ENCODE measurements at regions not wholly inside any gene's neighbourhood (a gene's known extent, or its start where the extent isn't known, plus 50 kb on each side); places are given as distances from the start of the nearest gene placed in this dataset.

DNA sequence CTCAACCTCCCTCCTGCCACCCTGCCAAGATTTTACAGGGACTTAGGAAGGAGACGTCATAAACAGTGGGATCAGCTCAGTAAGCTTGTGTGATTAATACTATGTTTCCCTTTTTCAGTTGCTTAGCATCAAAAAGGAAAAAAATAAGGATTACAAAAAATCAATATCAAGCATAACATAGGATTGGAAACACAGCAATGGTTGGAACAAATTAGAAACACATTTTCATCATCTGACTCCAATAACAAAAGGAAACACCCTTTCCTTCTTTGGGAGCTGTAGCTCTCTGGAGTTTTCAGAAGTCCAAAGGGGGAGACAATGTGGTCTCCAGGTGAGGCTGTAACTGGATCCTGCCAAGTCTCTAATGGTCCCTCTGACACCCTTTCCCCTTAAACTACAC is 233.4 kb downstream of the B3GLCT start:
- TF ChIP-seq, protein P1, sequence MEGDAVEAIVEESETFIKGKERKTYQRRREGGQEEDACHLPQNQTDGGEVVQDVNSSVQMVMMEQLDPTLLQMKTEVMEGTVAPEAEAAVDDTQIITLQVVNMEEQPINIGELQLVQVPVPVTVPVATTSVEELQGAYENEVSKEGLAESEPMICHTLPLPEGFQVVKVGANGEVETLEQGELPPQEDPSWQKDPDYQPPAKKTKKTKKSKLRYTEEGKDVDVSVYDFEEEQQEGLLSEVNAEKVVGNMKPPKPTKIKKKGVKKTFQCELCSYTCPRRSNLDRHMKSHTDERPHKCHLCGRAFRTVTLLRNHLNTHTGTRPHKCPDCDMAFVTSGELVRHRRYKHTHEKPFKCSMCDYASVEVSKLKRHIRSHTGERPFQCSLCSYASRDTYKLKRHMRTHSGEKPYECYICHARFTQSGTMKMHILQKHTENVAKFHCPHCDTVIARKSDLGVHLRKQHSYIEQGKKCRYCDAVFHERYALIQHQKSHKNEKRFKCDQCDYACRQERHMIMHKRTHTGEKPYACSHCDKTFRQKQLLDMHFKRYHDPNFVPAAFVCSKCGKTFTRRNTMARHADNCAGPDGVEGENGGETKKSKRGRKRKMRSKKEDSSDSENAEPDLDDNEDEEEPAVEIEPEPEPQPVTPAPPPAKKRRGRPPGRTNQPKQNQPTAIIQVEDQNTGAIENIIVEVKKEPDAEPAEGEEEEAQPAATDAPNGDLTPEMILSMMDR (conservative IDR thresholded peaks at IDR 0.05; ENCODE audit: low read length): no peak
- TF ChIP-seq EZH2phosphoT487 (IDR thresholded peaks at IDR 0.05; ENCODE audit: borderline replicate concordance): no peak

Data from Loucy (cell line).